ENCODE measurements at regions not wholly inside any gene's neighbourhood (a gene's known extent, or its start where the extent isn't known, plus 50 kb on each side); places are given as distances from the start of the nearest gene placed in this dataset.

DNA sequence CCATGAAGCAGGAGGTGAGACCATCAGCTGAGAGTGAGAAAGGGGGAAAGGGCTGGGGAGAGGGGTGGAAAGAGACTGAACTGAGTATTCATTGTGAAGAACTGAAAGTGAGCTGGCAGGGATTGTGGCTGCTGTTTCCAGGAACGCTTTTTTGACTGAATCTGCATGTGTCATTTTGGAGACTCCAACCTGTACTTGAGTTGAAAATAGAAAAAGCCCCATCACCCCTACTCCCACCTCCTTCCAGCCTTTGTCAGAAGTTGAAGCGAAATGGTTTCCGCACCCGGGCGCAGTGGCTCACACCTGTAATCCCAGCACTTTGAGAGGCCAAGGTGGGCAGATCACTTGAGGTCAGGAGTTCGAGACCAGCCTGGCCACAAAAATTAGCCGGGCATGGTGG lies 128.0 kb upstream of the GPR12 start:
- no peaks in the 10 kb centered on the region for H3K36me3 ChIP-seq (ENCODE audit: control insufficient read depth, insufficient read depth, low read length)
- H3K4me3 ChIP-seq (ENCODE audit: low read depth, low read length), result no peak overlapping the region
- TF ChIP-seq, protein P1, sequence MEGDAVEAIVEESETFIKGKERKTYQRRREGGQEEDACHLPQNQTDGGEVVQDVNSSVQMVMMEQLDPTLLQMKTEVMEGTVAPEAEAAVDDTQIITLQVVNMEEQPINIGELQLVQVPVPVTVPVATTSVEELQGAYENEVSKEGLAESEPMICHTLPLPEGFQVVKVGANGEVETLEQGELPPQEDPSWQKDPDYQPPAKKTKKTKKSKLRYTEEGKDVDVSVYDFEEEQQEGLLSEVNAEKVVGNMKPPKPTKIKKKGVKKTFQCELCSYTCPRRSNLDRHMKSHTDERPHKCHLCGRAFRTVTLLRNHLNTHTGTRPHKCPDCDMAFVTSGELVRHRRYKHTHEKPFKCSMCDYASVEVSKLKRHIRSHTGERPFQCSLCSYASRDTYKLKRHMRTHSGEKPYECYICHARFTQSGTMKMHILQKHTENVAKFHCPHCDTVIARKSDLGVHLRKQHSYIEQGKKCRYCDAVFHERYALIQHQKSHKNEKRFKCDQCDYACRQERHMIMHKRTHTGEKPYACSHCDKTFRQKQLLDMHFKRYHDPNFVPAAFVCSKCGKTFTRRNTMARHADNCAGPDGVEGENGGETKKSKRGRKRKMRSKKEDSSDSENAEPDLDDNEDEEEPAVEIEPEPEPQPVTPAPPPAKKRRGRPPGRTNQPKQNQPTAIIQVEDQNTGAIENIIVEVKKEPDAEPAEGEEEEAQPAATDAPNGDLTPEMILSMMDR (IDR thresholded peaks at IDR 0.05; ENCODE audit: insufficient read depth, low read length, poor library complexity, severe bottlenecking), result no peak
- peaks cover 2% of the 10 kb centered on the region for H3K27me3 ChIP-seq (ENCODE audit: control insufficient read depth, insufficient read depth, low read length)
- no peak for DNase-seq (ENCODE audit: low read depth)

DNA sequence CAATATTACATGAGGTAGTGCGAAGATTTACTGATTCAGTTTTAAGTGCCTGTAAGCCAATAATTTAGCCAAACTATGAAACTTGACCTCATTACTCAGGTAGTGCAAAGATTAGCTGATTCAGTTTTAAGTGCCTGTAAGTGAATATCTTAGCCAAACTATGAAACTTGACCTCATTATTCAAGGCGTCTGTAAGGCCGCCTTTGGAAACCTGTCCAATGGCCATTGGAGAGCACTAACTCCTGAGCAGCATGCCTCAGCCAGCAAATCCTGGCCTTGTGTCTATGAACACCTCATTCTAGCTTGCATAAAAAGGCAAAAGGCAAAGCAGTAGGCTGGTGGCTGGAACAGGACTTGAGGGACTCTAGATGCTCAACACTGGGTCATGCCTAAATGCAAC lies 127.0 kb upstream of the GPR12 start:
- peaks cover 2% of the 10 kb centered on the region for H3K27me3 ChIP-seq (ENCODE audit: control insufficient read depth, insufficient read depth, low read length)
- TF ChIP-seq, protein P1 (IDR thresholded peaks at IDR 0.05; ENCODE audit: insufficient read depth, low read length, poor library complexity, severe bottlenecking), result no peak
- H3K4me3 ChIP-seq (ENCODE audit: low read depth, low read length), result no peak overlapping the region
- DNase-seq (ENCODE audit: low read depth), result no peak
- no peaks in the 10 kb centered on the region for H3K36me3 ChIP-seq (ENCODE audit: control insufficient read depth, insufficient read depth, low read length)

DNA sequence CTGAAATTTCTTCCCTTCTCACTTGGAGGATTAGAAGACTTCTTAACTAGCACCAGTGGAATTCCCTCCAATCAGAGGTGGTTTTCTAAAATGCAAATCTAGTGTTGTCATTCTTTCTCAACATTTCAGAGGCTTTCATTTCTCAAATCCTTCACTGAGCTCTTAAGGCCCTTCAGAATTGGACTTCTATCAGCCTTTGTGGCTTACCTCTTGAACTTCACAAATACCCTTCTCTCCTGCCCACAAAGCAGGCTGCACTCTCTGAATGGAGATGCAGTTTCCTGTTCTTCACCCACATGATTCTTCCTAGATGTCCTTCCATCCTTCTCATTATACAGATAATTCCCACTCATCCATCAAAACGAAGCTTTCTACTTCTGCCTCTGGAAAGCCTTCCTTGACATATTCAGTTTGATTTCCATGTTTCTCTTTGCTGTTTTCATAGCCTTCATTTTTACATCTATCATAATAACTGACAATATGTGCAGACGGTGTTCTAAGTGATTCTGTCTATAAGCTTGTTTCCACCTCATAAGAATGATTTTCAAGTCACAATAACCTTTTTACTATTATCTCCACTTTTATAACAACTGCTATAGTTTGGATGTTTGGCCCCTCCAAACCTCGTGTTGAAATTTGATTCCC lies 123.1 kb upstream of the GPR12 start:
- Histone ChIP-seq H3K36me3 (ENCODE audit: control insufficient read depth, insufficient read depth, low read length) (no peaks in the 10 kb centered on the region), H3K4me3 (ENCODE audit: low read depth, low read length) (no peak overlapping the region), H3K27me3 (ENCODE audit: control insufficient read depth, insufficient read depth, low read length) (peaks cover 2% of the 10 kb centered on the region)
- no peak for DNase-seq (ENCODE audit: low read depth)
- TF ChIP-seq, protein P1 (IDR thresholded peaks at IDR 0.05; ENCODE audit: insufficient read depth, low read length, poor library complexity, severe bottlenecking), result no peak

DNA sequence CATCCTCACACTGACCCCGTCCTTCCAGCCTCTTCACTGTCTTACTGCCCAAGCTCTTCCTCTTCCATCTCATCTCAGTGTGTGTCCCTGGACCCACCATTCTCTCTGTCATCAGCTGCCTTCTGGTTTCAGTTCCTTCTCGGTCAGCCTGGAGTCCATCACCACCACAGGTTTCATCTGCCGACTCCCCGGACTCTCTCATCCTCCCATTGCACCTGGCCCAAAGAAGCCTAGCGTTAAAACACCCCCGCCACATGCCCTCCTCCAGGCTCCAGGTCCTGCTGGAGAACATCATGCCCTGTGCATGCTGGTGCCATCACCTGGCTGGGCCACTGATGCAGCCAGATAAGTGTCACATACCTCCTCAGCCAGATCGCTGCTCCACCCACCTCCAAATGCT lies 122.1 kb upstream of the GPR12 start:
- TF ChIP-seq, protein P1 (IDR thresholded peaks at IDR 0.05; ENCODE audit: insufficient read depth, low read length, poor library complexity, severe bottlenecking), result no peak
- no peak for DNase-seq (ENCODE audit: low read depth)
- H3K36me3 ChIP-seq (ENCODE audit: control insufficient read depth, insufficient read depth, low read length), result no peaks in the 10 kb centered on the region
- peaks cover 2% of the 10 kb centered on the region for H3K27me3 ChIP-seq (ENCODE audit: control insufficient read depth, insufficient read depth, low read length)
- no peak overlapping the region for H3K4me3 ChIP-seq (ENCODE audit: low read depth, low read length)

DNA sequence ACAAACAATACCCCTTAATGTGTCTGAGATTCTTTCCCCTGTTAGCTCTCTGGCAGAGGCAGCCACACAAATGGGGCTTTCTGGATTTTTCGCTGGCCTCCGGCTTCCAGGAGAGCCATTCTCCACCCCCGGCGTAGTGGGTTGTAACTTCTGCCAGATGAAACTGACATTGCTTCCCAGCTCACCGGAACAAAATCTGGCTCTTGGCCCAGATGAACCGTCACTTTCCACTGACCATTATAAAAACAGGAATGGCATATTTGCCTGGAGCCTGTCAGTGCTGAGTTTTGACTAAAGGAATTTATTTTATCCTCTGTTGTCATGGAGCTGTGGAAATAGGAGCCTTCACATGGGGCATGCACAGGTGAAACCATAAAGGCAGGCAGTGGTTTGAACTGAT lies 120.6 kb upstream of the GPR12 start:
- H3K27me3 ChIP-seq (ENCODE audit: control insufficient read depth, insufficient read depth, low read length), result peaks cover 2% of the 10 kb centered on the region
- no peak overlapping the region for H3K4me3 ChIP-seq (ENCODE audit: low read depth, low read length)

More for the DNA sequence above, 120.6 kb upstream of the GPR12 start:
- no peaks in the 10 kb centered on the region for H3K36me3 ChIP-seq (ENCODE audit: control insufficient read depth, insufficient read depth, low read length)
- TF ChIP-seq, protein P1 (IDR thresholded peaks at IDR 0.05; ENCODE audit: insufficient read depth, low read length, poor library complexity, severe bottlenecking), result no peak
- DNase-seq (ENCODE audit: low read depth), result no peak
